HG02943 (cell line): ENCODE measurements at regions not wholly inside any gene's neighbourhood (a gene's known extent, or its start where the extent isn't known, plus 50 kb on each side); places are given as distances from the start of the nearest gene placed in this dataset.

Source experiments
- ATAC-seq: cut with Tn5 transposase; IDR thresholded peaks from one replicate; pipeline ENCODE4 v1.9.1; 2021; ENCODE audit warnings: mild to moderate bottlenecking, low read depth, moderate library complexity; ENCODE audit not compliant: unreplicated experiment

DNA sequence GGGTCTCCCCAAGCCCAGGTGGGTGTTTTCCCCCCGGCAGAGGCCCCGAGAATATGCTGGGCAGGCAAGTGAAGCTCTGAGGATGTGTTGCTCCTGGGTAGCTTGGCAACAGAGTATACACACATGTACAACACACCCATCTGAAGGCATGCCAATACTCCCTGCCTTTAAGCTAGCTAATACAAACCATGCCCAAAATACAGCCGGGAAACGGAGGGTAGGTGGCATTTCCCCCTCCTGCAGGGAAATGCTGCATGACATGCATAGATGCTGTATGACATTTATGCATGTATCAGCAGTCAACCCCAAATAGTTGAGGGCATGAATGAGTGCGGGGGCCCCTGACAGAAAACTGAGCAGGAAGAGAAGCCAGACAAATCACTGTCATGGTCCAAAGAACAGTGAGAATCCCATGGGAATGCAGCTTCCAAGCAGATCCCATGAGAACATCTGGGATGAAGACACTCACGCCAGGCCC lies 614.1 kb downstream of the EBF1 start:
- ATAC-seq: no peak

DNA sequence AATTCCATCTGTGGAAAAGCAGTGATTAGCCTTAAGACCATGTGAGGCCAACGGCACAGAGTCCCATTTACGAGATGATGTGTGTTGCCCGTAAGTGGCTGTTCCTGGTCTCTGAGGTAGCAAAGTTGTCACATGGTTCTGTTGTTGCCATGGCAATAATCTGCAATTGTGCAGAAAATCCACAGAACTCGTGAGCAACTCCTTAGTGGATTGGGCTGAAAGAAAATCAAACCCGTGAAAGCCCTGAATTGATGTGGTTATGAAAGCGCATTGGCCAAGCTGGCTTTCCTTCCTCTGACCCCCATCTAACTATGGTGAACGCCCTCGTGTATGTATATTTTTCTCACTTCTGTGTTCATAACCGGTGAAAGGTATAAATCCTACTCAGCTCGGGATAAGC lies 614.7 kb downstream of the EBF1 start:
- ATAC-seq: no peak

DNA sequence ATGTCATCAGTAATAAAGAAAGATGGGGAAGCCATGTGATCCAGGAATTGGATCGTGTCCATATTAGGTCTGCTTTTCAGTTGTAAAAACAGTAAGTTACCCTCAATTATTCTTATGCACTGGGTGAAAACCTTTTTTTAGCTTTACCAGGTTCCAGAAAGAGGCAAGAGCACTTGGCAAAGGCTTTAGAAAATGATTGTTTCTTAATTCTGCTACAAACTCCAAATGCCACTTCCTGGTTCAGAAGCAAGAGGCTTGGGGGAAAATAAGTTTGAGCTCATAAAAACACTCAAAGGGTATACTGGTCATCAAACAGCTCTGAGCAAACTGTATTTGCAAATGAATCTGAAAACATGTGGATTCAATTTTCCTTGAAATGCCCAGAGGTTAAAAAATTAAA lies 615.6 kb downstream of the EBF1 start:
- no peak for ATAC-seq

DNA sequence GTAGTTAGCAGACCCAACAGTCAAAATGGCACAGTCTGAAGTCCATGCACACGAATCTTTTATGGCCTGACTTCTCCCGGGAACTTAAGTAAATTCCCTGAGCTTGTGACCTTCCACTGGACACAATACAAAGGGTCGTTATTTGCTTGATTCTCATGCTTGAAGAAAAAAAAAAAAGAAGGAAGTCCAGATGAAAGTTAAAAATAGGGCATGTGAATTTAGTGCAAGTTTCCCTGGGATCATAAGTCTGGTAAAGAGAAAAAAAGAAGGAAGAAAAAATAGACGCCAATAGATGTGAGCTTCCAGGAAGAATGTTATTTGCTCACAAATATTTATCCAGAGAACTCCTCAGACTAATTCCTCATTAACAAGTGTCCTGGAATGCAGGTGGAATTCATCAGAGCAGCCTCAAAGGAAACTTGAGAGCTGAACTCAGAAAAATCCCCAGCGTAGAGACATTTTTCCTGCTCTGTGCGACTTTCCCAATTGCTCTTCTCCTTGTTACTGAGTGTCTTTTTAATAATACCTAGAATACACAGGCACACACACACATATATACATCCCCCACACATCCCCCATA lies 616.3 kb downstream of the EBF1 start:
- ATAC-seq: no peak

DNA sequence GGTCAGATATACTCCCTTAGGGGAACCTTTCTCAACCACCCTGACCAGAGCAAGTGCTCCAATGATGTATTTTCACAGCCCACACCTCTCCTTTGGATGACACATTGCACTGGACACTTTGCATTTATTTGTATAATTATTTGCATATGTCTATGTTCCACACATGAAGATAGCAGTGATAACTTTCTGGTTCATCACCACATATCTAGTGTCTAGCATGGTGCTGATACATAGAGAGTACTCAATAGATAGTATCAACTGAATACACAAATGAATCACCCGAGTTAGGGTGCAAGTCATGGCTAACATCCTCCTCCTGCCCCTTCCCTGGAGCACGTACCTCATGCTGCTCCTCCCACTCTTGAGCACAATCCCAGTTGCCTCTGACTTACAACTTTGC lies 617.6 kb downstream of the EBF1 start:
- ATAC-seq: no peak

DNA sequence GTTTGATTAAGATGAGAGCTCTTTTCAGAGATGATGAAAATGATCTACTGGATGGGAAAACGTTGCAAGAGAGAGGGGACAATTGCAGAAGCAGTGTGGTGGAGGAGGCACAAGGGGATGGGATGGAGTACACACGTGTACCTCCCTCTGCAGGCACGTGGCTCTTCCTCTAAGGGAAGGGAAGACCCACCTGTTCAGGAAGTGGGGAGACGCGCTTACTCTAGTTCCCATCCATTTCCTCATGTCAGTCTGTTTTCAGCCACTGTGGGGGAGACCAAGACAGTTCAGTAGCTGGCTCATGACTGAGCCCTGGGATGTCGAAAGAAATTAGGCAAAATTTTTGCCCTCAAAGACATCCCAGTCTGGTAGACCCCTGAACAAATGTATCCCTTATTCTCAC lies 619.2 kb upstream of the CLINT1 start:
- no peak for ATAC-seq

DNA sequence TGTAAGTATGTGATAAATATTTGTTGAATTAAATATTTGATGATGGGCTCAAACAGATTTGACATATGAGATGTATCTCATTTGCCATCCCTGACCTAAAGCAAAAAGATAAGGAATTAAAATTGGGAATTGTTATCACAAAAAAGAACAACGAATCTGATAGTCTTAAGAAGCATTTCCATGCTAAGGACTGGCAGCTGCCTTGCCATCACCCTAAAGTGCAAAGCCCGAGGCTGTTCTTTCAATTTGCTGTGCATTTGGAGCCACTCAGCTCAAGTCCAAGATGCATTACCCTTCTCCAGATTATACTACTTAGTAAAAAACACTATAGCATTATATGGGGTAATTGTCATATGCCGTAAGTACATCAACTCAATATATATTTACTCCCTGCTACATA lies 618.3 kb upstream of the CLINT1 start:
- ATAC-seq: no peak

DNA sequence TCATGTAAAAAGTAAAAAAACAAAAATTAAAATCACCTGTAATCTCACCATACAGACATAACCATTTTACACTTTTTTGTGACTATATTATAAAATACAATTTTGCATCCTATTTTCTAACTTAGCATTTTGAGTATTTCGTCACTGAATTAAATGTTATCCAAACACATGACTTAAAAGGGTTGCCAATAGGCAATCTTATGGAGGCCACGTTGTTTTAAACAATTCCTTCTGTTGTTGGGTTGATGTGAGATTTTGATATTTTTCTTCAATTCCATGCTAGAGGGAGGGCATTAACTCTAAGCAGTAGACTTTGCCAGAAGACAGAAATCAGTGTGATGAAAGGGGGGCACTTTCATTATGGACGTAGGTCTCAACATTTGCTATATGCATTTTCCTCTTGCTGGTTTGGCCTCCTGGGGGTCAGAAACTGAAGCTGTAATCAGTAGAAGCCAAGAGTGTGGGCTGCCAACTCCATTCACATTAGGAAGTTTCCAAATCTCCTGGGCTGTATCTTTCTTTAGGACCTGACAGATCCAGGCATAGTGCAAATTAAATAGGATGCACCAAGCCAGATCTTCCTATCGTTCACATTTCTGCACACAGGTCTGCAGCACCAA lies 614.2 kb upstream of the CLINT1 start:
- no peak for ATAC-seq

DNA sequence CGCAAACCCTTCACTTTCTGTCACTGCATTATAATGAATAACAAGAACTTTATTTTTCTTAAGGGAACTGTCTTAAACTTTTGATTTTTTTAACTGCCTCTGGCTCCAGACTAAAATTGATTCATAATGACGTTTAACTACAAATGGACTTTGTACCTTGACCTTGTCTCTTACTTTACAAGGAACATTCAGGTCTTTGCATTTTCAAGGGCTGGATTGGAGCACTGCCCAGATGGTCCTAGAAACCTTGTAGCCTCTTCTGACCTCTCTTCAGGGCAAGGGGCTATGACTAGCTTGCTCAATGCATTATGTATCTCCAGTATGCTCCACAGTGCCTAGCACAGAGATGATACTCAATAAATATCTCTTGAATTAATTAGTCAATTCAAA lies 612.6 kb upstream of the CLINT1 start:
- ATAC-seq: no peak

DNA sequence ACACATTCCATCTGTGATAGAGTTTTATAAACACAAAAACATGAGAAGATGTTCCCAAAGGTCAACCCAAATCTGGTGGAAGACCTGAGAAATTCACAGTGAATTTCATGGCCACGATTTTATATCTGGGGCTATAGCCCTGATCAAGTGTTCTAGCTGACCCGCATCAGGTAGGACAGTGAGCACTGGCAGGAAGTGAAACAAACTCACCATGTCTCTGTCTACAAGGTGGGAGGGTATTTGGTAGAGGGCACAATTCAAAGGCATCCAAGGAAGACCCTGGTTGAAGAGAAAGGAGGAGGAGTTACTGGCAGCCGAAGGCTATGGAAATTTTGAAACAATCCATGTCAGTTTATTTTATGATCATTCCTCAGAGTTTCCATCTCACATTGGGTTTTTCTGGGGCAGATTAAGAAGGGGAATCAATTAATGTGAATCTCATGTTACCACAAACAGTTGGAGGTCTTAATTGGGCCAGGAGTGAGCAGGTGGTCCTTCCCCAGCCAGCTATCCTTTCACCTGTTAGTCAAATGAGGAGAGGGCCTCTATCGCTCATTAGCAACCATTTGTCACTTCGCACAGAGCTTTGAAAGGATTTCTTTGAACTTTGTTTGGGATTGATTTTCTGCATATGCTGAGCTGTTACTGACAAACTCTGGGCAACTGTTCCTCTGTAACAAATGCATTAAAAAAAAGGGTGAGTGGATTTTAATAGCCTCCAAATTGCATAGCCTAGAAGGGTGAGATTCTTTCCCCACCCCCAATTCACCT lies 612.0 kb upstream of the CLINT1 start:
- ATAC-seq: no peak

DNA sequence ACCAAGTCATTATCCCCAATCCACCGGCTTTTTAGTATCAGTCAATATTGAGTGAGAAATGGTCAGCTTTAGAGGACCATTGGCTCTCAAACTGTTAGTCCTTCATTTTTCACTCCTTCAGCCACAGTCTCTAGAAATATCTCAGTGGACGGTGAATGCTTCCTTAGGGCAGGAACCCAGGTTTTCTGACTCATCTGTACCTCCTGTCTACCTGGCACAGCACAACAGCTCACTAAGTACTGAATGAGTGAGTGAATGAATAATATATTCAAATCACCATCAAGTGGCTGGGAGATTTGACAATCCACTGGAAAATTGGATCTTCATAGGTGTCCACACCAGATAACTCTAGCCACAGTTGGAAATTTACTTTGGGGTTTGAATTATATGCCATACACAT lies 609.5 kb upstream of the CLINT1 start:
- ATAC-seq: no peak

DNA sequence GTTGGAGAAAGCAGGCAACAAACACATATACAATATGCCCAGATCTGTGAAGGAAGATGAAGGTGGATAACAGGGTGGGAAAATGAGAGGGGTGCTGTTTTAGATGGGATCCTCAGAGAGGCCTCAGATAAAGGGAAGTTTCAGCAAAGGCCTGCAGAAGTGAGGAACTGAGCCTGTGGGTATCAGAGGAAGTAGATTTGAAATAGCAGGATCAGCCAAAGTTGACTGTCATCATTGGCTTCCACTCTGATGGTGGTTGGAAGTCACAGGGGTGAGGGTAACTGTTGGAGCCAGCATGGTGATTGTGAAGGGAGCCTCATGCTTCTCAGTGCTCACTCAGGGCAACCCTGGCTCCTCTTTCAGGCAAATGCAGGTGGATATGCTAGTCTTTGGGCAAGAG lies 607.2 kb upstream of the CLINT1 start:
- ATAC-seq: no peak

DNA sequence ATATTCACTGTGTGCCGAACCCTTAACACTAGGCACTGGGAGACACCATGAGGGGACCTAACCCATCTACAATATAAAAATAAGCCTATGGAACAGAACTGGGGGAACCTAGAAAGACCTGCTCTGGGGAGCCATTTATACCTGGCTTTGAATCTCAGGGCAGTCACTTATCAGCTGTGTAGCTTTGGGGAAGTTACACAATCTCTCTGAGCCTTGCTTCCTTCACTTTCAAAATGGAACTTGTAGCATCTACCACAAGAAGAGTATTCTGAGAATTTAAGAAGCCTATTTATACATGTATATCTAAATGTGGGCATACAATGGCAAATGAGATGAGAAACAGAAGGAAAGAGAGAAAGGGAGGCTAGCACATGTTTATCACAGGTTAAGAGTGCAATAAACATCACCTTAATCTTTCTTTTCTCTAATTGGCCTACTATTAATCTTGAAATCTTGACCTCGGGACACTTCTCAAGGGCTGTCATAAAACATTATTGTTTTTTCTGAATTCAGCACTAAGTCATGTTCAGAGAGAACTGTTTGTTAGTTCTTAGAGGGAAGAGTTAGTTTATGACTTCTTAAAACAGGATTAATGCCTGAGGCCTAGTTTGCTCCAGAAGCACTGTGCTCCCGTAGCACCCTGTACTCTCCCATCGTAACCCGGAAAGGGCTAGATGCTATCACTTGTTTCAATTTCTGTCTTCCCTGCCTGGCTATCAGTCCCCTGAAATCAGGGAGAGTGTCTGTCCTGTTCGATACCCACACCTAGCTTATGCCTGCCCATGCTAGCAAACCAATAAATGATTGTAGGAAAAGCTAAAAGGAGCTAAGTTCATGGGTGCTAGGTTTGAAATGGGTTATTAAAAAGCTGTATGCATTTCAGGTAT lies 606.4 kb upstream of the CLINT1 start:
- ATAC-seq: no peak

DNA sequence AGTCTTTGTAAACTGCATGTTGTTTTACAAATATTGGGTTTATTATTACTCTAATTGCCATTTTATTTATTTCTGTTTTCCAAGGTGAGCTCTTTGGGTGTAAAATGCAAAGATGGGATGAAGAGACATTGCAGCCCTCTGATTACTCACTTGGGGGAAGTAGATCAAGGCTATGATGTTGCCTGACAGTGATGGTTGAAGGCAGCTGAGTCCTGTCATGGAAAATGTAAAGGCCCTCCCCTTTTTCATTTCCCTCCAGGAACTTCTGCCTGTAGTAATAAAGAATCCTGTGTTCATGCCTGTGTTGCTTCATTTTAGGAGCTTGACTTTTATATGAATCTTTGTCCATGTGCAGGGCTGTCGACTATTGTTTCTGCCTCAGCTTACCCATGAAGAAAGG lies 605.4 kb upstream of the CLINT1 start:
- no peak for ATAC-seq

DNA sequence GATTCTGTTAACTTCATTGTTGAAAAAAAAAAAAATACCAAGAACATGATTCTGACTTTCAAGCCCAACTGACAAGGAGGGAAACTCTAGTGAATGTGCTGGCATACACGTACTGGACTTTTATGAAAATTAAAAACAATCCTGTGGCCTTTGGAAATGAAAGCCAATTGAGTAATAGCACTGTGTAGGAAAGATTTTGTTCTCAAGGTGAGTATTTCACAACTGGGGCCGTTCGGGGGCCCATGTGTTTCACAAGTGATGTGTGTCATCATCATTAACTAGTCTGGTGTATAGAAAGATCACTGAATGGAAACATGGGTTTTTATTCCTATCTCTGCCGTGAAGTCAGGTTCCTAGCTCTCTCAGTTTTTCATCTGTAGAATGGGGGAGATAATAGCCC lies 605.0 kb upstream of the CLINT1 start:
- no peak for ATAC-seq

DNA sequence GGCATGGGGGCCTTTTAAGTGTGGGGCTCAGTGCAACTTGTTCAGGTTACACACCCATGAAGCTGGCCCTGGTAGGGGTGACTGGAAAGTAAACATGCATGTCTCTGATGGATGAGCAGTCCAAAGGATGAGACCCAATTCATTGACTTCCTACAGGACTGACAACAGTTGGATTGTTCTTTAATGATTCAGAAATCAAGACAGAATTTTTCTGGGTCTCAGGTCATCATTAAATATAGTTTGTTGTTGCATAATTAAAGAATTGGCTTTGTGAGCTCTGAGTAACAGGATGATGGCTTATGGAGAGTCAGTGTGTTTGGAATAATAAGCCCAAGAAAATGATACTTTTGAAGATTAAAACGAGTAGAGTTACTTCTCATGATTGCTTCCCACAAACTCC lies 604.2 kb upstream of the CLINT1 start:
- no peak for ATAC-seq

DNA sequence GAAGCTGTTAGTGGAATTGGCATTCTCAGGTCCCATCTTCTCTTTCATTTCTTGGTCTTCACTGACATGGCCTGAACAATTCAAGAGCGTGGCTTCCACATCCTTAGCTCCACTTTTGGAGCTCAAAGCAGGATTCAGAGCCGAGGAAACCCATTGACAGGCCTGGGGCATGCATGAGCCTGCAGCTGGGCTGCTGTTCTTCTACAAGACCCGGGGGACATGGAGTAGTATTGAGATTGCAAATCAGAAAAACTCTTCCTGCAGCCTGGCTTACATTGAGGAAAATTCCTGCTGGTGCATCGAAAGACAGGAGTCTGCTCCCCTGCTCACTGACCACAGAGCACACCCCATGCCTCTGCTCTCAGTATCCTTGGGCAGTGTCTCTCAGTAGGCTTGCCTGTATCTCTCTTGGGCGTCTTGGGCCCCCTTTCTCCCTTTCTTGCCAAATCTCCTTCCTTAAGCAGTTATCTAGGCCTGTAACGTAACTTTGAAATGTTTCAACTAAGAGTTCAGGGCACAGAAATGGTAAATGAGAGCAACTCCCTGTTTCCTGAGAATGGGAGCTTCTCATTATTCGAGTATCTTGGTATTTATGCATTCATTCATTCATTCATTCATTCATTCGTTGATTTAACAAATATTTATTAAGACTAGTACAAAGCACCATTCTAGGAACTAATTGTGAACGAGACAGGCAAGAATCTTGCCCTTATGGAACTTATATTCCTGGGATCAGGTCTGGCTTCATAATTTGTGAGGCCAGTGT lies 603.6 kb upstream of the CLINT1 start:
- no peak for ATAC-seq

DNA sequence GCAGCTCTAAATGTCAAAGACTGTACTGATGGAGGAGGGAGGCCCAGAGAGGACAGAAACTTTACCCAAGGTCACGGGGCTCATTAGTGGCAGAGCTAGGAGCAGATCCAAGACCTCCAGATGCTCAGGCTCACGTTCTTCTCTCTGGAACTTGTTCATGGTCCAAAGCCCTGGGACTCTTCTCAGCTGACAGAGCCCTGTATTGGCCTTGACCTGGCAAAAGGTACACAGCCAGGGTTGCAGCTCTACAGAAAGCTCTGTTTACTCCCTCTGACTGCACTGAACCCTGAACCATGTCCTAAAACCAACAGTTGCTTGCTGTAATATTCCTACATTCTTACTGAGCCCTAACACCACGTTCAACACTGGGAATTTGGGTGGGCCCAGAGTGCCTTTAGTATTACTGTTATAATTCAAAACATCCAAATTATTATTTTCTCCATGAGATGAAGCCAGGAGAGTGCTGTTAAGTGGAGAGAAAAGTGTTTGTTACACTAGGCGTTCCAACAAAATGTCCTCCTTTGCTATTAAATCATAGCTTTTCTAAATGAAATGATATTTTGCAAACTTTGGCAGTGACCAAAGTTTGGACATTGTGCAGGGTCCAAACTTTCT lies 602.4 kb upstream of the CLINT1 start:
- no peak for ATAC-seq

DNA sequence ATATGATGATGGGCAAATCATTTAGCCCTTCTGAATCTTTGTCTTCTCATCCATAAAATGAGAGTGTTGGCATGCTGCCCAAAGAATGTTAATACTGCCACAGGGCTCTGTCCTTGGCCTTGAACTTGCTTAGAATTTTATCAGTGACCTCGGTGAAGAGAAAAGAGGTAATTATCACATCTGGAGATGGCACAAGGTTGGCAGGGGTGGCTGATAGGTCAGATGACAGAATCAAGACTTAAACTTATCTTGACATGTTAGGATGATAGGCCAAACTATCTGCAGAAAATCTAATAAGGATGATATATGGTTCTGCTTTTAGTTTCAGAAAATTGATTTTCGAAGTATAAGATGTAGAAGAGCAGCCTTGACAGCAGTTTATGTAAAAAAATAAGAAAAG lies 599.1 kb upstream of the CLINT1 start:
- no peak for ATAC-seq

DNA sequence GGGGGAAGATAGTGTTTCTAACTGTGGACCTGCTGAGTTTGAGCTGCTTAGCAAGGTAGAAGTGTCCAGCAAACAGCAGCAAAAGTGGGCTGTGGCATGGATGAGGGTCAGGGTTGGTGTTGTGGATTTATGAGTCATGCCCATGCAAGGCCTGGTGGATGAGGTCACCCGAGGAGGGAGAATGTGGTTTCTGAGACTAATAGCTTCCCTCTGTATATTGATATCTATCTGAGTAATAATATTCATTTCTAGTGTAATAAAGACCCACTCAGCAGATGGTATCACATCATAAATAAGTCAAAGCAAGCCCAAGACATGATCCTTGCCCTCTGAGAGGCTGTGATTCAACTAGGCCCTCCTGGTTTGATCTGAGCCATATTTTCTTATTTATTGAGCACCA lies 597.8 kb upstream of the CLINT1 start:
- no peak for ATAC-seq
